ENCODE measurements at regions not wholly inside any gene's neighbourhood (a gene's known extent, or its start where the extent isn't known, plus 50 kb on each side); places are given as distances from the start of the nearest gene placed in this dataset.

DNA sequence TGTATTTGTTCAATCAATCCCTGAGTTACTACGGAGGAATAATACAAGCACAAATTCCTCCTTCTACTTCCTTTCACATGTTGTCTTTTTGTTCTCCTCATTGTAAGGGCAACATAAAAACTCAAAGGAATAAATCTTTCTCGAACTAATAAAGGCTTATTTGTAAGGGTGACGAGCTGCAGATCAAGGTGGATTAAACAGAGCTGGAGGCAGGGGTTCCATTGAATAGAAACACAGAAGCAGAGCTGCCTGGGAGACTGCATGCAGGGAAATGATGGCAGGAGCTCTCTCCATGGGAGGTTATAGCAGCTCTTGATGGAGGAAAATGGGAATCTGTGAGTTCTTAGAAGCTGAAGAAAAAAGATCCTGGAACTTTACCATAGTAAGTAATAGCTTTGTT, 160.2 kb downstream of the CYYR1 start:
- Histone ChIP-seq H3K9ac (ENCODE audit: low read length) (no peak overlapping the region), H3K4me3 (ENCODE audit: low read depth, low read length) (no peak overlapping the region)
- no peak for DNase-seq

DNA sequence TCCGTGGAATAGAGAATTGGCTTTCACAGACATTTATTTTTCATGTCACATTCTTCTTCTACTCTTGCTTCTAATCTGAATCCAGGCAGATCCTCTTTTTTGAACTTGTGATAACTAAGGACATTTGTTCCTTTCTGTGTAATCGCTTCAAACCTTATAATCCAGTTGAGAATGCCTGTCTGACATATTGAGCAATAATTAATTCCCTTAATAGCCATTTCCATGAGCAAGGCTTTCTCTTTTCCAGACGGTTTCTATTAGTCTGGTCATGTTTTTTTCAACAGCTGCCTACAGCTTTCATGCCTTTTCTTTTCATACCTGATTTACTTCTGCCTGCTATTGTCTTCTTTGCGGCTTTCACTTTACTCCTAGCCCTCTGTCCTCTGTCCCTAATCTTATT, 163.4 kb downstream of the CYYR1 start:
- Histone ChIP-seq H2BK5ac (ENCODE audit: low read depth, low read length, poor library complexity) (no peak overlapping the region), H4K12ac (ENCODE audit: low read depth, low read length) (no peak overlapping the region), H3K4me1 (ENCODE audit: control insufficient read depth in 1 of 2, insufficient read depth in 2 of 2, low read length in 2 of 2) (peaks cover 12 to 13% of the 10 kb centered on the region in 2 experiments), H3K27me3 (ENCODE audit: insufficient read depth, low read length) (no peaks in the 10 kb centered on the region), H2BK120ac (ENCODE audit: insufficient read depth, low read length, poor library complexity) (no peak overlapping the region), H3K4ac (ENCODE audit: low read depth, low read length) (no peak overlapping the region), H3K79me1 (ENCODE audit: low read length) (peaks cover 7% of the 10 kb centered on the region), H3K9me3 (ENCODE audit: insufficient read depth, low read depth, low read length) (no peaks in the 10 kb centered on the region), H2AFZ (ENCODE audit: insufficient read depth, low read length, poor library complexity) (no peak overlapping the region), H3K18ac (ENCODE audit: low read length) (no peak overlapping the region), H3K4me3 (ENCODE audit: low read depth, low read length) (no peak overlapping the region), H3K27ac (ENCODE audit: low read depth, low read length) (no peak overlapping the region), H3K79me2 (ENCODE audit: control insufficient read depth, insufficient read depth, low read length, poor library complexity) (peaks cover 3% of the 10 kb centered on the region), H2AK5ac (ENCODE audit: low read length) (no peak overlapping the region), H4K8ac (ENCODE audit: low read depth, low read length) (no peak overlapping the region), H3K4me2 (ENCODE audit: low read length) (no peak overlapping the region), H3K23ac (ENCODE audit: low read length) (no peak overlapping the region), H3K9ac (ENCODE audit: low read length) (no peak overlapping the region), H4K91ac (ENCODE audit: low read depth, low read length) (no peak overlapping the region), H2BK12ac (ENCODE audit: low read length) (no peak overlapping the region), H3K14ac (ENCODE audit: low read length) (no peak overlapping the region), H3K36me3 (ENCODE audit: control insufficient read depth in 1 of 2, insufficient read depth in 2 of 2, low read length in 2 of 2) (no peaks in the 10 kb centered on the region)
- WGBS (ENCODE audit: extremely low coverage, insufficient coverage, insufficient read length) = no CpG with 5 or more reads among the region's 4 CpGs
- DNase-seq = no peak

More for the DNA sequence above, 160.2 kb downstream of the CYYR1 start:
- Histone ChIP-seq H3K27ac (ENCODE audit: low read depth, low read length) (no peak overlapping the region), H3K79me2 (ENCODE audit: control insufficient read depth, insufficient read depth, low read length, poor library complexity) (no peaks in the 10 kb centered on the region), H3K14ac (ENCODE audit: low read length) (no peak overlapping the region), H2AFZ (ENCODE audit: insufficient read depth, low read length, poor library complexity) (no peak overlapping the region), H2BK12ac (ENCODE audit: low read length) (no peak overlapping the region), H2BK5ac (ENCODE audit: low read depth, low read length, poor library complexity) (no peak overlapping the region), H3K79me1 (ENCODE audit: low read length) (no peaks in the 10 kb centered on the region), H3K4me1 (ENCODE audit: control insufficient read depth in 1 of 2, insufficient read depth in 2 of 2, low read length in 2 of 2) (no peaks in the 10 kb centered on the region), H3K36me3 (ENCODE audit: control insufficient read depth in 1 of 2, insufficient read depth in 2 of 2, low read length in 2 of 2) (no peaks in the 10 kb centered on the region), H3K4ac (ENCODE audit: low read depth, low read length) (no peak overlapping the region), H4K12ac (ENCODE audit: low read depth, low read length) (no peak overlapping the region), H2BK120ac (ENCODE audit: insufficient read depth, low read length, poor library complexity) (no peak overlapping the region), H2AK5ac (ENCODE audit: low read length) (no peak overlapping the region), H3K27me3 (ENCODE audit: insufficient read depth, low read length) (no peaks in the 10 kb centered on the region), H4K91ac (ENCODE audit: low read depth, low read length) (no peak overlapping the region), H4K8ac (ENCODE audit: low read depth, low read length) (no peak overlapping the region), H3K18ac (ENCODE audit: low read length) (no peak overlapping the region), H3K23ac (ENCODE audit: low read length) (no peak overlapping the region), H3K9me3 (ENCODE audit: insufficient read depth, low read depth, low read length) (no peaks in the 10 kb centered on the region), H3K4me2 (ENCODE audit: low read length) (no peak overlapping the region)
- whole genome bisulfite sequencing (ENCODE audit: extremely low coverage, insufficient coverage, insufficient read length) = no CpG with 5 or more reads among the region's 3 CpGs

DNA sequence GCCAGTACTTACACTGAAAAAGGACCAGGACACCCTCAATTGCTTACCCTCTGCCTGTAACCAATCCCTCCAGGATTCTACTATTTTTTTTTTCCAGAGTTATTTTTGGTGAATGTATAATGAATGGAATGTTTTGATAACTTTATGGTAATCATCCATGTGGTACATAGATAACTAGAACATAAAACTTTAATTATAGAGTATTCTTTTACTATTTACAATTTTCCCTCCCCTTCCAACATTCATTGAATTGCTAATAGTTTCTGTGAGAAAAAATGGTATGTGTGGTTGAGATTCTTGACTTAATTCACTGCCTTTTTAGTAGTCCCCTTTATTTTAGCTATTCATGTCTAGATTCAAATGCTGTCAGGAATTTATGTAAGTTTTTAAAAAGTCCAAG, 164.6 kb downstream of the CYYR1 start:
- H3K4me2 ChIP-seq (ENCODE audit: low read length) = no peak overlapping the region
- peaks cover 13% of the 10 kb centered on the region for H3K79me1 ChIP-seq (ENCODE audit: low read length)
- H3K4me1 ChIP-seq (ENCODE audit: control insufficient read depth in 1 of 2, insufficient read depth in 2 of 2, low read length in 2 of 2) = peaks cover 23 to 25% of the 10 kb centered on the region in 2 experiments
- no peak overlapping the region for H3K18ac ChIP-seq (ENCODE audit: low read length)
- H3K79me2 ChIP-seq (ENCODE audit: control insufficient read depth, insufficient read depth, low read length, poor library complexity) = peaks cover 3% of the 10 kb centered on the region
- H2AFZ ChIP-seq (ENCODE audit: insufficient read depth, low read length, poor library complexity) = no peak overlapping the region
- H2BK5ac ChIP-seq (ENCODE audit: low read depth, low read length, poor library complexity) = no peak overlapping the region
- H3K27me3 ChIP-seq (ENCODE audit: insufficient read depth, low read length) = no peaks in the 10 kb centered on the region
- no peak overlapping the region for H4K8ac ChIP-seq (ENCODE audit: low read depth, low read length)
- H3K4ac ChIP-seq (ENCODE audit: low read depth, low read length) = no peak overlapping the region
- H3K9ac ChIP-seq (ENCODE audit: low read length) = no peak overlapping the region
- no peak overlapping the region for H4K12ac ChIP-seq (ENCODE audit: low read depth, low read length)
- no peak overlapping the region for H3K27ac ChIP-seq (ENCODE audit: low read depth, low read length)
- H2BK12ac ChIP-seq (ENCODE audit: low read length) = no peak overlapping the region
- H3K36me3 ChIP-seq (ENCODE audit: control insufficient read depth in 1 of 2, insufficient read depth in 2 of 2, low read length in 2 of 2) = no peaks in the 10 kb centered on the region
- no peak overlapping the region for H3K23ac ChIP-seq (ENCODE audit: low read length)
- H3K9me3 ChIP-seq (ENCODE audit: insufficient read depth, low read depth, low read length) = no peaks in the 10 kb centered on the region
- no peak overlapping the region for H3K14ac ChIP-seq (ENCODE audit: low read length)
- H2AK5ac ChIP-seq (ENCODE audit: low read length) = no peak overlapping the region
- no peak overlapping the region for H3K4me3 ChIP-seq (ENCODE audit: low read depth, low read length)
- no peak overlapping the region for H2BK120ac ChIP-seq (ENCODE audit: insufficient read depth, low read length, poor library complexity)
- DNase-seq = no peak
- H4K91ac ChIP-seq (ENCODE audit: low read depth, low read length) = no peak overlapping the region

DNA sequence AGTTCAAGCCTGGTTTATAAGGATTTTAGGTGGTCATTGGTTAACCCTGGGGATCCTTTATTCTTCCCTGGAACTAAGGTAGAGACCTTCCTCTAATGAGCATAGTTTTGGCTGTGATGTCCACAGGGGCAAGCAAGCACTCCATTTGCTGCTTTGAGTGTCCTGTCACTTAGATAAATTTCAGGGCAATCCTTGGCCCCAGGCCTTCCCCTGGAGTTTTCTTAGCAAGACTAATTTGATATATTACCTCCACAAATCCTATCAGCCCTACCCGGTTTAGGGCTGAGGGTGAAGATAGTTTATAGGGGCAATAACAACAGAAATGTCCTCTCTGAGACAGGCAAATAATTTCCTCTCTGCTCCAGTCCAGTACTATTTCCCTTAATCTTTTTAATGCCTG, 166.6 kb downstream of the CYYR1 start:
- H3K9ac ChIP-seq (ENCODE audit: low read length) = no peak overlapping the region
- no peak overlapping the region for H3K18ac ChIP-seq (ENCODE audit: low read length)
- H4K12ac ChIP-seq (ENCODE audit: low read depth, low read length) = no peak overlapping the region
- no peak overlapping the region for H4K91ac ChIP-seq (ENCODE audit: low read depth, low read length)
- no peaks in the 10 kb centered on the region for H3K27me3 ChIP-seq (ENCODE audit: insufficient read depth, low read length)
- H2BK120ac ChIP-seq (ENCODE audit: insufficient read depth, low read length, poor library complexity) = peak overlapping the region; percentile 52
- H3K27ac ChIP-seq (ENCODE audit: low read depth, low read length) = no peak overlapping the region
- no CpG with 5 or more reads among the region's 1 CpG for WGBS (ENCODE audit: extremely low coverage, insufficient coverage, insufficient read length)
- DNase-seq = no peak
- no peak overlapping the region for H3K4ac ChIP-seq (ENCODE audit: low read depth, low read length)
- no peak overlapping the region for H4K8ac ChIP-seq (ENCODE audit: low read depth, low read length)
- H3K4me2 ChIP-seq (ENCODE audit: low read length) = no peak overlapping the region
- peaks cover 3% of the 10 kb centered on the region for H3K79me2 ChIP-seq (ENCODE audit: control insufficient read depth, insufficient read depth, low read length, poor library complexity)
- no peaks in the 10 kb centered on the region for H3K36me3 ChIP-seq (ENCODE audit: control insufficient read depth in 1 of 2, insufficient read depth in 2 of 2, low read length in 2 of 2)
- peaks cover 15% of the 10 kb centered on the region for H3K79me1 ChIP-seq (ENCODE audit: low read length)
- H3K4me3 ChIP-seq (ENCODE audit: low read depth, low read length) = no peak overlapping the region
- H3K23ac ChIP-seq (ENCODE audit: low read length) = no peak overlapping the region
- H2BK5ac ChIP-seq (ENCODE audit: low read depth, low read length, poor library complexity) = peak overlapping the region; percentile 68
- H2BK12ac ChIP-seq (ENCODE audit: low read length) = no peak overlapping the region
- H3K9me3 ChIP-seq (ENCODE audit: insufficient read depth, low read depth, low read length) = no peaks in the 10 kb centered on the region
- H3K4me1 ChIP-seq (ENCODE audit: control insufficient read depth in 1 of 2, insufficient read depth in 2 of 2, low read length in 2 of 2) = peaks cover 25 to 26% of the 10 kb centered on the region in 2 experiments
- no peak overlapping the region for H2AFZ ChIP-seq (ENCODE audit: insufficient read depth, low read length, poor library complexity)
- no peak overlapping the region for H3K14ac ChIP-seq (ENCODE audit: low read length)
- H2AK5ac ChIP-seq (ENCODE audit: low read length) = no peak overlapping the region

Measured in trophoblast cell (in vitro differentiated cells and primary cell).